T-cell (primary cell): ENCODE measurements at regions not wholly inside any gene's neighbourhood (a gene's known extent, or its start where the extent isn't known, plus 50 kb on each side); places are given as distances from the start of the nearest gene placed in this dataset.

Experiments
- ATAC-seq, 4 experiments: fragments of 200-7000 bp in 3 of 4; fragments of 150-1000 bp in 1 of 4; cut with Tn5 transposase; replicated peaks in 1 of 4; 1 replicate in 3 of 4; 2 replicates in 1 of 4; pipeline ENCODE4 v1.10.0; 2021; ENCODE audit warnings: moderate library complexity in 3 of 4, mild to moderate bottlenecking in 2 of 4, moderate number of reproducible peaks in 1 of 4
- CTCF ChIA-PET, 2 donors: fragments of 300-600 bp; sonication (Branson Sonifier 250); formaldehyde crosslinking; loops; one replicate each; lab custom pipeline; 2022; ENCODE audit warnings: antibody characterized with exemption in 2 of 2; lab: Charles Lee
- POLR2A ChIA-PET, 2 donors: fragments of 300-600 bp; sonication (Branson Sonifier 250); formaldehyde crosslinking; loops; one replicate each; lab custom pipeline; 2022; ENCODE audit warnings: antibody characterized with exemption in 2 of 2; lab: Charles Lee
- DNase-seq, 35 experiments: peaks; one replicate each; pipeline versions ENCODE4 v3.0.0 to v3.0.0-alpha.2; 2013 to 2023
- H3K27ac ChIP-seq: one replicate; pipeline ENCODE4 v1.5.1; 2013; ENCODE audit warnings: low read length
- H3K27me3 ChIP-seq, 2 experiments: replicated peaks in 1 of 2; 1 replicate in 1 of 2; 2 replicates in 1 of 2; pipeline versions ENCODE4 v1.6.1 to v1.7.0; 2013; ENCODE audit warnings: low read length in 1 of 2, mixed read lengths in 1 of 2; ENCODE audit not compliant: control insufficient read depth in 2 of 2, insufficient read depth in 2 of 2; ENCODE audit errors: extremely low read depth in 1 of 2
- H3K36me3 ChIP-seq, 2 donors: 1 replicate in 1 of 2; 2 replicates in 1 of 2; pipeline versions ENCODE4 v1.6.1 to v1.7.0; 2013; ENCODE audit warnings: low read length in 1 of 2; ENCODE audit not compliant: control insufficient read depth in 2 of 2, insufficient read depth in 1 of 2; ENCODE audit errors: extremely low read depth in 1 of 2
- H3K4me1 ChIP-seq, 2 experiments: 1 replicate in 1 of 2; 2 replicates in 1 of 2; pipeline versions ENCODE4 v1.6.1 to v1.7.0; 2013; ENCODE audit warnings: low read length in 2 of 2, mixed read lengths in 1 of 2; ENCODE audit not compliant: insufficient read depth in 2 of 2, control insufficient read depth in 1 of 2; ENCODE audit errors: extremely low read depth in 1 of 2
- H3K4me3 ChIP-seq, 2 donors: 1 replicate in 1 of 2; 2 replicates in 1 of 2; pipeline versions ENCODE4 v1.5.1 to v1.7.0; 2013; ENCODE audit warnings: mild to moderate bottlenecking in 2 of 2, low read length in 1 of 2, moderate library complexity in 1 of 2; ENCODE audit not compliant: control insufficient read depth in 1 of 2; ENCODE audit errors: extremely low read depth in 1 of 2
- H3K9me3 ChIP-seq: 2 replicates; pipeline ENCODE4 v1.7.0; 2013
- H3K27ac Mint-ChIP-seq, 2 donors: one replicate each; pipeline ENCODE4 v1.8.0; 2020 to 2021; ENCODE audit warnings: mild to moderate bottlenecking in 2 of 2, mixed read lengths in 2 of 2
- H3K27me3 Mint-ChIP-seq, 2 donors: one replicate each; pipeline ENCODE4 v1.8.0; 2021 to 2022; ENCODE audit warnings: mixed read lengths in 2 of 2
- H3K36me3 Mint-ChIP-seq: one replicate; pipeline ENCODE4 v1.8.0; 2021; ENCODE audit warnings: mixed read lengths
- H3K4me1 Mint-ChIP-seq, 3 donors: one replicate each; pipeline ENCODE4 v1.8.0; 2020 to 2022; ENCODE audit warnings: mixed read lengths in 3 of 3, mild to moderate bottlenecking in 1 of 3
- H3K4me3 Mint-ChIP-seq, 3 donors: one replicate each; pipeline ENCODE4 v1.8.0; 2020 to 2022; ENCODE audit warnings: mild to moderate bottlenecking in 3 of 3, mixed read lengths in 3 of 3, moderate library complexity in 3 of 3
- H3K9me3 Mint-ChIP-seq, 3 donors: one replicate each; pipeline ENCODE4 v1.8.0; 2020 to 2022; ENCODE audit warnings: mixed read lengths in 3 of 3
- WGBS: methylation state at CpG from one replicate; pipeline ENCODE4 v1.1.5; 2013; ENCODE audit warnings: missing lambda C conversion rate; ENCODE audit not compliant: insufficient coverage; 5-methylcytosine and 5-hydroxymethylcytosine counted together

- no peak for ATAC-seq
Observed at GRCh38 chr4:130608121-130608520, 1512.2 kb downstream of the C4orf33 start.

GRCh38 chr4:130628531-130628930, 1532.6 kb downstream of the C4orf33 start:
- no peaks in the 10 kb centered on the region for H3K4me1 Mint-ChIP-seq
- ChIA-PET CTCF (no interaction called here), POLR2A (interaction anchor here in 1 of 2 donors (0.6 kb wide), 1 partner anchor 26 kb away, joined by 3 read pairs; no protein-coding TSS in a partner anchor)
- H3K4me3 Mint-ChIP-seq, result no peak overlapping the region
- H3K36me3 ChIP-seq, result no peaks in the 10 kb centered on the region
- ATAC-seq, result no peak
- no peaks in the 10 kb centered on the region for H3K4me1 ChIP-seq
- no peaks in the 10 kb centered on the region for H3K36me3 Mint-ChIP-seq
- no peaks in the 10 kb centered on the region for H3K27me3 ChIP-seq
- H3K9me3 Mint-ChIP-seq, result peaks cover 3 to 13% (median 7%) of the 10 kb centered on the region in 3 donors
- no peak overlapping the region for H3K27ac ChIP-seq
- H3K9me3 ChIP-seq, result no peaks in the 10 kb centered on the region
- no peak overlapping the region for H3K27ac Mint-ChIP-seq
- WGBS, result no CpG with 5 or more reads among the region's 2 CpGs
- no peak overlapping the region for H3K4me3 ChIP-seq
- DNase-seq, result no peak
- no peaks in the 10 kb centered on the region for H3K27me3 Mint-ChIP-seq

More at GRCh38 chr4:130608121-130608520, 1512.2 kb downstream of the C4orf33 start:
- WGBS, result no CpG with 5 or more reads among the region's 3 CpGs
- Mint-ChIP-seq H3K4me1 (no peaks in the 10 kb centered on the region), H3K4me3 (no peak overlapping the region), H3K9me3 (peaks cover 3 to 16% (median 3%) of the 10 kb centered on the region in 3 donors), H3K27me3 (no peaks in the 10 kb centered on the region), H3K27ac (no peak overlapping the region), H3K36me3 (no peaks in the 10 kb centered on the region)
- no peak overlapping the region for H3K27ac ChIP-seq
- H3K27me3 ChIP-seq, result no peaks in the 10 kb centered on the region
- POLR2A ChIA-PET, result no interaction called here
- CTCF ChIA-PET, result no interaction called here
- no peaks in the 10 kb centered on the region for H3K9me3 ChIP-seq
- no peaks in the 10 kb centered on the region for H3K36me3 ChIP-seq
- no peaks in the 10 kb centered on the region for H3K4me1 ChIP-seq
- no peak overlapping the region for H3K4me3 ChIP-seq
- no peak for DNase-seq

GRCh38 chr4:130632731-130633604, 1537.0 kb downstream of the C4orf33 start:
- ChIA-PET POLR2A (no interaction called here), CTCF (no interaction called here)
- no peaks in the 10 kb centered on the region for H3K9me3 ChIP-seq
- no peak overlapping the region for H3K4me3 ChIP-seq
- no peaks in the 10 kb centered on the region for H3K36me3 ChIP-seq
- Mint-ChIP-seq H3K4me1 (no peaks in the 10 kb centered on the region), H3K27ac (no peak overlapping the region), H3K27me3 (no peaks in the 10 kb centered on the region), H3K9me3 (peaks cover 4 to 22% (median 9%) of the 10 kb centered on the region in 3 donors), H3K36me3 (no peaks in the 10 kb centered on the region), H3K4me3 (no peak overlapping the region)
- H3K27ac ChIP-seq, result no peak overlapping the region
- no peak for DNase-seq
- WGBS, result 84% methylated on average over 6 of the region's 13 CpGs
- no peak for ATAC-seq
- no peaks in the 10 kb centered on the region for H3K27me3 ChIP-seq
- no peaks in the 10 kb centered on the region for H3K4me1 ChIP-seq

GRCh38 chr4:130636486-130636885, 1540.5 kb downstream of the C4orf33 start:
- CTCF ChIA-PET, result no interaction called here
- no peak overlapping the region for H3K4me3 Mint-ChIP-seq
- no peaks in the 10 kb centered on the region for H3K27me3 Mint-ChIP-seq

GRCh38 chr4:130640592-130640991, 1544.6 kb downstream of the C4orf33 start:
- Mint-ChIP-seq H3K27me3 (no peaks in the 10 kb centered on the region), H3K36me3 (no peaks in the 10 kb centered on the region), H3K4me3 (no peak overlapping the region), H3K4me1 (no peaks in the 10 kb centered on the region), H3K27ac (no peak overlapping the region), H3K9me3 (peaks cover 3 to 5% (median 3%) of the 10 kb centered on the region in 3 donors)
- Histone ChIP-seq H3K27ac (no peak overlapping the region), H3K4me1 (no peaks in the 10 kb centered on the region), H3K9me3 (no peaks in the 10 kb centered on the region), H3K4me3 (no peak overlapping the region), H3K36me3 (no peaks in the 10 kb centered on the region), H3K27me3 (no peaks in the 10 kb centered on the region)
- no CpG with 5 or more reads among the region's 2 CpGs for WGBS
- CTCF ChIA-PET, result no interaction called here
- no peak for ATAC-seq
- no peak for DNase-seq
- POLR2A ChIA-PET, result no interaction called here

More at GRCh38 chr4:130636486-130636885, 1540.5 kb downstream of the C4orf33 start:
- no peak for ATAC-seq
- peaks cover 7 to 18% (median 9%) of the 10 kb centered on the region in 3 donors for H3K9me3 Mint-ChIP-seq
- no peaks in the 10 kb centered on the region for H3K36me3 Mint-ChIP-seq
- Histone ChIP-seq H3K4me1 (no peaks in the 10 kb centered on the region), H3K4me3 (no peak overlapping the region), H3K27me3 (no peaks in the 10 kb centered on the region), H3K9me3 (no peaks in the 10 kb centered on the region), H3K27ac (no peak overlapping the region), H3K36me3 (no peaks in the 10 kb centered on the region)
- 60% methylated on average over 4 of the region's 5 CpGs for WGBS
- DNase-seq, result no peak
- H3K4me1 Mint-ChIP-seq, result no peaks in the 10 kb centered on the region
- POLR2A ChIA-PET, result no interaction called here
- H3K27ac Mint-ChIP-seq, result no peak overlapping the region

- no peaks in the 10 kb centered on the region for H3K4me1 Mint-ChIP-seq
- POLR2A ChIA-PET, result no interaction called here
Observed at GRCh38 chr4:130646886-130647285, 1550.9 kb downstream of the C4orf33 start.

More at GRCh38 chr4:130646886-130647285, 1550.9 kb downstream of the C4orf33 start:
- H3K4me3 Mint-ChIP-seq, result no peak overlapping the region
- H3K4me3 ChIP-seq, result no peak overlapping the region
- DNase-seq (no peak), ATAC-seq (no peak)
- H3K36me3 ChIP-seq, result no peaks in the 10 kb centered on the region
- H3K36me3 Mint-ChIP-seq, result no peaks in the 10 kb centered on the region
- H3K27me3 ChIP-seq, result no peaks in the 10 kb centered on the region
- CTCF ChIA-PET, result no interaction called here
- H3K27me3 Mint-ChIP-seq, result no peaks in the 10 kb centered on the region
- no peak overlapping the region for H3K27ac Mint-ChIP-seq
- no peaks in the 10 kb centered on the region for H3K4me1 ChIP-seq
- H3K9me3 Mint-ChIP-seq, result peaks cover 4 to 18% (median 13%) of the 10 kb centered on the region in 3 donors
- no peaks in the 10 kb centered on the region for H3K9me3 ChIP-seq
- no peak overlapping the region for H3K27ac ChIP-seq
